GM18868 (cell line): ENCODE measurements at regions not wholly inside any gene's neighbourhood (a gene's known extent, or its start where the extent isn't known, plus 50 kb on each side); places are given as distances from the start of the nearest gene placed in this dataset.
"Not testable (repeated sequence)": the region's sequence is repeated elsewhere in the genome, so short reads cannot be mapped to it uniquely, and the experiment has no call there.

ENCODE experiments used
- ATAC-seq: cut with Tn5 transposase; IDR thresholded peaks from one replicate; pipeline ENCODE4 v1.9.1; 2021; ENCODE audit warnings: mild to moderate bottlenecking, moderate library complexity; ENCODE audit not compliant: unreplicated experiment

DNA sequence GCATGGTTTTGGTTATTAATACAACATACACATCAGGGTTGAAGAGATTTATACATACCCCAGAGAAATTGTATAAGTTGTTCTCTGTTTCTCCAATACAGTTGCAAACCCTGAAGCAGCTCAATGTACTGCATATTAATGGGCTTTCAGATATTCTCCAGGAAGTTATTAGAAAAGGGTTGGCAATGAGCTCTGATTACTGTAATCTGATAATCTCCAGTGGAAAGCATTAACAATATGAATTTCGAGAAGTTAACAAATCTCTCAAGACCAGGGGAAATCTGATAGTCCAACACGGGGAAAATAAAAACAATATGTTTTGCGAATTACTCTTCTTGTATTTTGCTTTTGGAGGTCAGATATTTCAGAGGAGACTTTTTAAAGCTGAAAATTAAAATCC lies 950.1 kb downstream of the TBL1XR1 start:
- no peak for ATAC-seq

DNA sequence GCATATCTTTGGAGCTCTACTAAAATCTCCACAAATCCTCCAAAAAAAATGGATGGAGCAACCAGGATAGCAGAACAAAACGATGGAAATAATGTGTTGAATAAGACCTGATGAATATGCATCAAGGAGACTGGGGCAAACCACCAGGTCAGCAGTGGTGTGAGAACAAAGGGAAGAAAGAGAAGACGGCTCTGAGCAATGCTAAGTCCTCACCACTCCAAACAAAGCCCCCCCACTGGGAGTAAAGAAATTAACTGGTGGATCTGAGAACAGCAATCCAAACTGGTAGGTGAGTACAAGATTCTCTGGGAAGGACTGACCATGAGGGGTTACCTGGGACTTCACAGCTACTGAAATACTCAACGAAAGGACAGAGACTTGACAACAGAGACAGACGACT lies 977.3 kb downstream of the TBL1XR1 start:
- ATAC-seq: no peak

DNA sequence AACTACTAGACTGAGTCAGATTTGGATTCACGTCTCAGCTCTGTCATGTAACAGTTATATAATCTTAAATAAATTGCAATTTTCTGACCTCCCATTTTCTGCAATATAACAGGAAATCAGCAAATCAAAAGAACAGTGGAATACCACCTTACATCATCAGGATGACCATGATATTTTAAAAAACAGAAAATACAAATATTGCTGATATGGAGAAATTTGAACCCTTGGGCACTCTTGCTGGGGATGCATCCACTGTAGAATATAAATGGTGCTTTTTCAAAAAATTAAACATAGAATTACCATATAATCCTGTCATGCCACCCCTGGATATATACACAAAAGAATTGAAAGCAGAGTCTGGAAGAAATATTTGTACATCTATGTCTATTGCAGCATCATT lies 982.5 kb downstream of the TBL1XR1 start:
- ATAC-seq: no peak

DNA sequence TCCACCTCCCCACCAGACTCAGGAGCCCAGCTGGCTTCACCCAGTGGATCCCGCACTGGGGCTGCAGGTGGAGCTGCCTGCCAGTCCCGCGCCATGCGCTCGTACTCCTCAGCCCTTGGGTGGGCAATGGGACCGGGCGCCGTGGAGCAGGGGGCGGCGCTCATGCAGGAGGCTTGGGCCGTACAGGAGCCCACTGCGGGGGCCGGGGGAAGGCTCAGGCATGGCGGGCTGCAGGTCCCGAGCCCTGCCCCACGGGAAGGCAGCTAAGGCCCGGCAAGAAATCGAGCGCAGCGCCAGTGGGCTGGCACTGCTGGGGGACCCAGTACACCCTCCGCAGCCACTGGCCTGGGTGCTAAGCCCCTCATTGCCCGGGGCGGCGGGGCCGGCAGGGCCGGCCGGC lies 984.0 kb downstream of the TBL1XR1 start:
- ATAC-seq: not testable (repeated sequence)

DNA sequence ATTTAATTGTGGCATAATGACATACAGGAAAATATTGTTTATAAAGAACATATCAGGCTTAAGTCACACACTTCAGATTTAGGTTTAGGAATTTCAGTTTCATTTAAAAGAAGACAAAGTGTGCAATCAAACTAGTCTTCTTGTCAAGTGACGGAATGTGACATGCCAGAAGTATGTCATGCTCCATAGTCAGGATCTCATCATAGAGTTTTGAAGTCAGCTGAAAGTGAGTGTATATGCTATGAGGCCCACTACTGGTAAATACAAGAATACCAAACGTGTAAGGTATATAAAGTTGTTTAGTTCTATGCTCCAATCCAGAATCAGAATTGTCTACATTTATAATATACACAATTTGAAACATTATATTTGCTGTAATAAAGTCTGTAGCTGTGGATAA lies 988.4 kb downstream of the TBL1XR1 start:
- no peak for ATAC-seq

DNA sequence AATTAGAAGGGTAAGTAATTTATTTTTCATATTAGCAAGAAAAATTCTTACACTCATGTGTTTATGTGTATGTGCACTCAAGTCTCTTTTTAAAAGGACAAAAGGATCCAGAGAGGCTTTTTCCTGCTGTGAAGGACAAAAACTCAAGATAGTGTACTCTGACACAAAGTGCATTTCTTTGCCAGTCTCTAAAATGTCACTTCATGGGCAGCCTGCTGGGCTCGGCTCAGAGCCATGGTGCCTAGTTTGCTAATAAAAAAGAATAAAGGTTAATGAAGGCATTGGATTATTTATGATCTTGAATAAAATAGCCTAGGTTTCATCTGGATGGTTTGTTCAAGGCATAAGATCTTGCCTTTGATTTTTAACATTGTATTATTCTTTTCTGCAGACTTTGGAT lies 989.0 kb downstream of the TBL1XR1 start:
- no peak for ATAC-seq

DNA sequence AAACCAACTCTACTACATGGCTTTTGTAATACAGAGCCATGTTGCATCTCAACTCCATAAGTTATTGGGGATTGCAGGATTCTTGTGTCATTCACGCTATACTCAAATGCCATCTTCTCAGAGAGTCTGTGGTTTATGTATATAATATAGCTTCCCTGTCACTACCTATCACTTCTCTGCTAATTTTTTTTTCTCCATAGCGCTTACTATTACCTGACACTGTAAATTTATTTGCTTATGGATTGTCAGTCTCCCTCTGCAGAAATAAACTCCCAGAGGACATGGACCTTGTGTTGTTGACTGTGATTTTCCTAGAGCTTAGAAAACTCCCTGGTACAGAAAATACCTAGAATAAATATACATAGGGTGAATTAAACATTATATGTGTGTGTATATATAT lies 990.5 kb downstream of the TBL1XR1 start:
- no peak for ATAC-seq

DNA sequence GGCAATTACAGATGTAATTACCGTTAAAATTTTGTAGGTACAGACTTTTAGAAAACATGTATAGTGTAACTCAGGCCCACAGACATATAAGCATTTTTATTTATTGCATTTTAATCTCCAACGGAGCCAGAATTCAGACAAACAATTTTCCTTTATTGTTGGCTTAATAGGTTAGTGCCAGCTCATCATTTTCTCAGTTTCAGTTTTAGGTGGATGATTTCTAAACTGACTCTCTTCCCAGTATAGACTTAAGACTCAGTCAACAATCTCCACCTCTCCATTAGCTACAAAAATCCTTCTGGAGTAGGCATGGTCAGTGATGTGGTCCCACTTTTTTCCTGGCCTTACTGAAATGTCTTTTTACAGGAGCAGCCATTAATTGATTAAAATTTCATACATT lies 994.6 kb downstream of the TBL1XR1 start:
- no peak for ATAC-seq

DNA sequence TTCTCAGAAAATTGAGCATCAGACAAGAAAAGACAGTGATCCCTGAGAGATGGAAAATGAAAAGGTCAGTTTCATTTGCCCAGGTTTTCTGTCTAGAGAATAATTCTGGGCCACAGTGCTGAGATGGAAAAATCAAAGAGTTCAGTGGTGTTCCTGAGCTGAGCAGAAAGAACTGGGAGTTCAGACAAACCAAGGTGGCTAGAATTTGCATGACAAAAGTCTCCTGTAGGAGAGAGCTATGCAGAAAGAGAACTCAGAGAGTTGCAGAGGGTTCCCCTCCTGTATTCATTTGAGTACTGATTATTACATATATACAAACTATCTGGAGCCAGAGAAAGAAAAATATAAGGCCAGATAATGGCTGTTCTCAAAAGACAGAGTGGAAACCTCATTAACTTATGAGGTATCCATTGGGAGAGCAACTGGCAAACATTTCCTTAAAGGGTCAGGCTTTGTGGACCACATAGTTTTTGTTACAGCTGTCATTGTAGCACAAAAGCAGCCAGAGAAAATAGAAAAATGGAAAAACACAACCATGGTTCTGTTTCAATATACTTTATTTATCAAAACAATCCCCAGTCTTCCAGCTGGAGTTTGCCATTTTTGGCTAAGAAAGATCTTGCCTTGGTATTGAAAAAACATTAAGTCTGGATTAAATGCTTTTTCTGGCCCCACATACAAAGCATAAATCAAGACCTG lies 1004.1 kb downstream of the TBL1XR1 start:
- no peak for ATAC-seq

DNA sequence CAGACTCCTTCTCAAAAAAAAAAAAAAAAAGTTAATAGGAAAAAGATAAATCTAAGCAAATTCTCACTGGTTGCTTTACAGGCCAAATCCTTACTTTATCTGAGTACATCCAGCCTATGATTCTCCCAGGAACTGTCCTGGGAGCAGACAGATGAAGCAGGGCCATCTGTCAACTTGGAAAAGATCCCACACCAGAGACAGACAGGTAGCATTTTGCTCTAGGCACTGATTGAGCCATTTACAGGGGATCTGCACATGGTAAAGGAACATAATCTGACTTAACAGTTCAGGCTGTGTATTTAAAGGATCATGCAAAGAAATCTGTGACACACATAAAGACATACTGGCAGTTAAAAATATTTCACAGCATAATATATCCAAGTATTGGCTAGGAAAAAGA lies 1006.5 kb downstream of the TBL1XR1 start:
- no peak for ATAC-seq

DNA sequence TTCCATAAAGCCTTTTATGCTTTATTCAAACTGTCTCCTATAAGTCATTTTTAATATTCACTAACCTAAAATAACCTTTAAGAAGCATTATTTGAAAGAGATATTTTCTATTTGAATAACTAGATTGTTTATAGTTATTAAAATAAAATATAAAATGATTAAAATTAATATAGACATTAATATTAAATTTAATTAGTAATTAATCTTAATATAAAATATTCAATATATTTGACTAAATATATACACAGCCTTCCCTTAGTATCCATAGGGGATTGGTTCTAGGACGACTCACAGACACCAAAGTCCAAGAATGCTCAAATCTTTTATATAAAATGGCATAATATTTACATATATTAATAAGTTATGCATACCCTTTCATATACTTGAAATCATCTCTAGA lies 1014.1 kb downstream of the TBL1XR1 start:
- ATAC-seq: no peak

DNA sequence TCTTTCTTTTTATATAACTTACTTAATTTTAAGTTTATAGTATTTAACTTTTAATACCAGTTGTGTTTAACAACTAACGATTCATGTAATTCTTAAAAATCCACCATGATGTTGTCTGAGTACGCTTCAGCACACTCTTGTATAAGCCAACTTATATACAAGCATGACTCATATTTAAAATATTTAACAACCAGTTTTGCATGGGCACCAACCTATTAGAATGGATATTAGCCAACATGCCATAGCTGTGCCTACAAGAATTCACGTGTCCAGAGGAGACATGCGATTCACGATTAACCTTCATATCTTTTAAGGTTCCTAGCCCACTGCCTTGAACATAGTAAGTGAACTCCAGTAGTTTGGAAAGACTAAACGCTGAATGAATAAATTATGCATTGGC lies 1023.2 kb downstream of the TBL1XR1 start:
- no peak for ATAC-seq

DNA sequence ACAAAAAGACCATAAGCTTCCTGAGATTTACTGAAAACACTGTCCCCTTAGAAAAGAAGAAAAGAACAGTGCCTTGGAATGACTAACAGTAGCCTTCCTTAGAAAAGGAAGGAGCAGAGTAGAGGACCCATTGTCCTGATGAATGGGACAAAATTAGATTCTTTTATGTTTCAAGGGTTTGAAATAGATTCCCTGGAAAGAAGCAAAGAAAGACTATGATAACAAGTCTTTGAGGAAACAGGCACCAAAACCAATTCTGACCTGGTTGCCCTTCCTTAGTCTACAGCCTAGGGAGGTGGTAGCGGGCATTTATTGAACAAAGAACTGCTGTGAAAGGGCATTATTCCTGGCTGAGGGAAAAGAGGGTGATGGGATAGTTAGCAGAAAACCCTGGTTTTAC lies 1024.8 kb downstream of the TBL1XR1 start:
- no peak for ATAC-seq

DNA sequence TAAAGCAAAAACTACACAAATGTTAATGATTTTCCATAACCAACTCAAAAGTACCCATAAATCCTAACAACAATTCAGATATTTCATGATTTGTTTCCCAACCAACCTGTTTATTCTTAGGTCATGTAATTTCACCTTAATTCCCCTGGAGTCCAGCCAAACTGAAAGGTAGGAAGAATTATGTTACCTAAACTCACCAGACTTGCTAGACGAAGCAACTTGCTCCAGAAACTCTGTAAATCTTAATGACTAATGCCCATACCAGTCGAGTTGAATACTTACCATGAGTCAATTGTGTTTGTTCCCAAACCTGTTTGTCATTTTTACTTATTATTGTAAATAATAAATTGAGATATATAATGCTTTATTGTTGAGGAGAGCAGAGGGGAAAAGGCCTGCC lies 1030.0 kb downstream of the TBL1XR1 start:
- no peak for ATAC-seq

DNA sequence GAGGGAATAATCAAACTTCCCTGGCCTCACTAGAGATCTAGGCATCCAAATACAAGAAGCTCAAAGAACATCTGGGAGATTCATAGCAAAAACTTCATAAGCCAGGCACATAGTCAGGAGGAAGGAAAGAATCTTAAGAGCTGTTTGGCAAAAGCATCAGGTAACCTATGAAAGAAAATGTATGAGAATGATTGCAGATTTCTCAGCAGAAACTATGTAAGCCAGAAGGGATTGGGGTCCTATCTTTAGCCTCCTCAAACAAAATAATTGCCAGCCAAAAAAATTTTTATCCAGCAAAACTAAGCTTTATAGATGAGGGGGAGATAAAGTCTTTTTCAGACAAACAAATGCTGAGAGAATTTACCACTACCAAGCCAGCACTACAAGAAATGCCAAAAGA lies 1036.3 kb downstream of the TBL1XR1 start:
- no peak for ATAC-seq

DNA sequence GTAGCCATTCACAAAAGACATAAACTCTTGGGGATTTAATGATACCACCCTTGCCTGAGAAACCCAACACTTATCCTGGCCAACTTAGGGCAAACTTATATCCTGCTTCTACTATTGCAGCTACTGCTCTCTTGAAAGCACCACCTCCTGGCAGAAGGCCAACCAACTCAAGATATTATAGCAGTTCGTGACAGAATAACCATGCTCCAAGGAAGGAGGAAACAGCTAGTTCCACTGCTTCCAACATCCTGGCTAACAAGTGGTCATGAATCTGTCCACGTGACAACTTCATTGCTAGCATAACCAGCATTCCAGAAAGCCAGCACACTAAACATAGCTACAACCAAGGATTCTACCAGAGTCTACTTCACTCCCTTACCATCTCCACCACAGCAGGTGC lies 1037.5 kb downstream of the TBL1XR1 start:
- ATAC-seq: no peak

DNA sequence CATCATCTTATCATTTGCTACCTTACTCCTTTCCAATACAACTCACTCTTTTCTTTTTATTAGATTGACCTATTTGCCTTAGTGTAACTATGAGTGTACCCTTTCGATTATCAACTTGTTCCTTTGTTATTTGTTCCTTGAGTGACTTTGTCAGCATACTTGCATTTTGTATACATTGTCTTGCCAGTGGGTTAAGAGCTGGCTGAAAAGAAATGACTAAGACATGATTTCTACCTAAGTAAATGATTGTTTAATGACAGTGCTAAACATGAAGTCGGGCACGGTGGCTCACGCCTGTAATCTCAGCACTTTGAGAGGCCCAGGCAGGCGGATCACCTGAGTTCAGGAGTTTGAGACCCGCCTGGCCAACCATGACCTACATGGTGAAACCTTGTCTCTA lies 1042.3 kb downstream of the TBL1XR1 start:
- ATAC-seq: no peak

DNA sequence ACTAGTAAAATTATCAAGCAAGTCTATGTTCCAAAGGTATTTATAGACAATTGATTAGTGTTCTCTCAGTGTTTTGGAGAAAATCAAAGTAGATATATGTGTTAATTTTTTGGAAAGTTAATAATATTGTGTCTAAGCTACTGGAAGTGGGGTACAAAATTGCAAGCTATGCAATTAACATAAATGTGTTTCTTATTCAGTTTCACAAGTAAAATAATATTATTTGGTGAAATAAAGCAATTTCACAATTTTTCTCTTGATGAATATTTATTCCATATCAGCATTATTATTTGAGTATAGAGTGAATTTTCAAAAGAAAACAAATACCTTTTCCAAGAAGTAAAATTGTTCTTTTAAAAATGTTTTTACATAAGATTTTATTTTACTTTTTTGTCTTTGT lies 1047.7 kb downstream of the TBL1XR1 start:
- ATAC-seq: no peak

DNA sequence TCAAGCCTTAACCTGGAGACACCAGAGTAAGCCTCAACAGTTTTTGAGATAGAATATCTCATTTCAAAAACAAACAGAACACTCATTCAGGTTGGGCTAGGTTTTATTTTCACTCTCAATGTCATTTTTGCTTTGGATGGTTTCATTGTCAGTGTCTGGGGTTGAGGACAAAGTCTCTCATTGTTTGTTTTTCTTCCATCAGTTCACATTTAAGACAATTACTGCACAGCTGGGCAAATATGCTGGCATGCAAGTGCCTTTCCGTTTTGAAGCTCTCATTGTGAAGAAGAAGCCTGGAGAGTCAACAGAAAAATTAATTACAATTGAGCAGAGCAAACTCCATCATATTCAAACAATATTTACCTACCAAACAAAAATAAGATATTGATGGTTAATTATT lies 1050.0 kb downstream of the TBL1XR1 start:
- peak; percentile 52 for ATAC-seq

DNA sequence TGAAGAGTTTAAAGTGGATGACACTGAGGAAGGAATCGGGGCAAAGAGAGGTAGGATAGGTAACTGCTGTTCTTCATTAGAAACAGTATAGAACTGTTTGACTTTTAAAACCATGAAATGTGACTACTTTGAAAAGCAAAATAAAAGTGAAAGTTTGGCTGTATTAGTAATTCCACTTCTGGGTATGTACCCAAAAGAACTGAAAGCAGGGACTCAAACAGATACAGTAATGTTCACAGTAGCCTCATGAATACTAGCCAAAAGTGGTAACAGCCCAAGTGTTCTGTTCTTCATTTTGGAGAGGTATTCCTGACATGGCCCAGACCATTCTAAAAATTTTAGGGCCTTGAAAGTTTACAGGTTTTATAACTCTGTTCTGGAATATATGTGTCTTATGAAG lies 1055.4 kb downstream of the TBL1XR1 start:
- peak; percentile 80 for ATAC-seq

DNA sequence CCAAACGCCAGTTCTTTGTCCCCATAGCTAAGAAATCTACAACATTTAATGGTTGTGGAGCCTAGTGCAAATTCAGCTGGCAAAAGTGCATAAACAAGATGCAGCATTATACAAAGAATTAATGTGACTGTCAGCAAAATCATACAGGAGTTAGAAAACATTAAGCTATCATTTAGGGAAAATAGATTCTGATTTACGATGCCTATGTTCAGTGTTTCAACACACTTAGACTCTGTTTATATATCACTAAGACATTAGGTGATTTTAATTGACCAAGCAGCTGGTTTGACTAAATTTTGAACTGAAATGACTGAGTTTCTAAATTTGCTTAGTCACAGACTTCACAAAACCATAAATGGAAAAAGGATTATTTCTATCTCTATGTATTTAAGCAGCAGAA lies 1076.8 kb downstream of the TBL1XR1 start:
- no peak for ATAC-seq

DNA sequence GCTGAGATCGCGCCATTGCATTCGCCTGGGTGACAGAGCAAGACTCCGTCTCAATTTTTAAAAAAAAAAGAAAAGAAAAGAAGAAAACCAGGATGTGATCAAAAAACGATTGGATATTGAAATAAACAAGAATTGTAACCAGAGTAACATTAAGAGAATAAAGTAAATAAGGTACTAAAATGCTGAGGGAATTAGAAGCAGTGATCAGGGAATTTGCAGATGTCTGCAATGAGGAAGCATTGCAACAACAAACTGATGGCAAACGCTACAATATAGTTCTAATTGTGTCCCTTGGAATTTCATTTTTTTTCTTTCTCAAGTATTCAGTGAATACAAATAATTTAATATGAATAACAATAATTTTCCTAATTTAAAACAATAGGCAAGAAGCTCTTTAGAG lies 1077.5 kb downstream of the TBL1XR1 start:
- ATAC-seq: no peak

DNA sequence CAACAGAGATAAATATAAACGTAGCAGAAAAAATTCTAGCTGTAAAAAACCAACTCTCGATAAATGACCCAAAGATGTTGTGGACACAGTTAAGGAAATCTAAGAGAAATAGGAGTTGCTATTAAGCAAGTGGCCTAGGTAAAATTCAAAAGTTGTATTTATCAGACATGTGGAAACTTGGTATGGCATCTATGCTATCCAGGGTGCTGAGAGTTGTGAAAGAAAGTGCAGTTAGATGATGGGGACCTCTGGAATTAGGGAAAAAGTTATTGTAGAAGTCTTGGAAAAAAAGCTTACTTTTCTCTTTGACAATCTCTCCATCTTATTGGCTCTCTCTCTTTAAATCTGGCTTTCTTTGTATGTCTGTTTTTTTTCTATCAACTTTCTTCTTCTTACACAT lies 1090.9 kb downstream of the TBL1XR1 start:
- no peak for ATAC-seq
